ENCODE measurements at regions not wholly inside any gene's neighbourhood (a gene's known extent, or its start where the extent isn't known, plus 50 kb on each side); places are given as distances from the start of the nearest gene placed in this dataset.
"Not testable (repeated sequence)": the region's sequence is repeated elsewhere in the genome, so short reads cannot be mapped to it uniquely, and the experiment has no call there.

- TF ChIP-seq, protein P1, sequence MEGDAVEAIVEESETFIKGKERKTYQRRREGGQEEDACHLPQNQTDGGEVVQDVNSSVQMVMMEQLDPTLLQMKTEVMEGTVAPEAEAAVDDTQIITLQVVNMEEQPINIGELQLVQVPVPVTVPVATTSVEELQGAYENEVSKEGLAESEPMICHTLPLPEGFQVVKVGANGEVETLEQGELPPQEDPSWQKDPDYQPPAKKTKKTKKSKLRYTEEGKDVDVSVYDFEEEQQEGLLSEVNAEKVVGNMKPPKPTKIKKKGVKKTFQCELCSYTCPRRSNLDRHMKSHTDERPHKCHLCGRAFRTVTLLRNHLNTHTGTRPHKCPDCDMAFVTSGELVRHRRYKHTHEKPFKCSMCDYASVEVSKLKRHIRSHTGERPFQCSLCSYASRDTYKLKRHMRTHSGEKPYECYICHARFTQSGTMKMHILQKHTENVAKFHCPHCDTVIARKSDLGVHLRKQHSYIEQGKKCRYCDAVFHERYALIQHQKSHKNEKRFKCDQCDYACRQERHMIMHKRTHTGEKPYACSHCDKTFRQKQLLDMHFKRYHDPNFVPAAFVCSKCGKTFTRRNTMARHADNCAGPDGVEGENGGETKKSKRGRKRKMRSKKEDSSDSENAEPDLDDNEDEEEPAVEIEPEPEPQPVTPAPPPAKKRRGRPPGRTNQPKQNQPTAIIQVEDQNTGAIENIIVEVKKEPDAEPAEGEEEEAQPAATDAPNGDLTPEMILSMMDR (conservative IDR thresholded peaks at IDR 0.05; ENCODE audit: low read depth, low read length): no peak
- no peak for DNase-seq (ENCODE audit: low read depth)
- H3K4me3 ChIP-seq (ENCODE audit: low read depth, low read length): no peak overlapping the region
Measured at GRCh38 chr4:115515772-115516171, 402.4 kb upstream of the NDST4 start.

- no peak overlapping the region for H3K4me3 ChIP-seq (ENCODE audit: low read depth, low read length)
- TF ChIP-seq, protein P1 (conservative IDR thresholded peaks at IDR 0.05; ENCODE audit: low read depth, low read length): no peak
- DNase-seq (ENCODE audit: low read depth): no peak
Measured at GRCh38 chr4:115515366-115515765, 401.9 kb upstream of the NDST4 start.

DNA sequence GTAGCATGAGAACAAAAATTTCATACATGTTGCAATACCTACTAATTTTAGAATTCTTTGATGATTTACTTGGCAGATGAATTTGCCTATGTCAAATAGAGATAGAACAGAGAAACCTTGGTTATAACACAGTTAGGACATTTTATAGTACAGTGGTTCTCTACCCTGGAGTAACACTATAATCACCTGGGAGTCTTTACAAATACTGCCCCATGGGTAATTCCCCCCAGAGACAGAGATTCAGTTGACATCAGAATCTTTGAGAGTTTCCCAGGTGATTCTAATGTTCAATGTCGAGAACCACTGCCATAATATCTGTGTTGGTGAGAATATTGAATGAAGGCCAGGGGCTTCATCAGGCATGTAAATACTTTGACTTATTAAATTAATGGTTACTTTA lies 401.3 kb upstream of the NDST4 start:
- H3K4me3 ChIP-seq (ENCODE audit: low read depth, low read length): no peak overlapping the region
- no peak for DNase-seq (ENCODE audit: low read depth)
- TF ChIP-seq, protein P1 (conservative IDR thresholded peaks at IDR 0.05; ENCODE audit: low read depth, low read length): no peak

DNA sequence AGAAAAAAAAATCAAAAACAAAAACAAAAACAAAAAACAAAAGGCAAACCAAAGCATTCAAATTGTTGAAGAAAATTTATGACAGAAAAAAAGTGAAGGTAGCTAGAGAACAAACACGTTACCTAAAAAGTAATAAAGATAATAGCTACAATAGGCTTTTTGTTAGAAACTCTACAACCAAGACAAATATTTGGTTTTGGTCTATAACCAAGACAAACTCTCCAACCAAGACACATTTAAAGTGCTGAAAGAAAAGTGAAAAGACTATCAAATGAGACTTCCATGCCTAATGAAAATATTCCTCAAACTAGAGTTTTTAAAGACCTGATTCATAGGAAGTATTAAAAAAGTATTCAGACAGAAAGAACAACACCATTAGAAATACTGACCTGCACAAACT lies 391.9 kb upstream of the NDST4 start:
- TF ChIP-seq, protein P1 (conservative IDR thresholded peaks at IDR 0.05; ENCODE audit: low read depth, low read length): no peak
- H3K4me3 ChIP-seq (ENCODE audit: low read depth, low read length): no peak overlapping the region
- no peak for DNase-seq (ENCODE audit: low read depth)

- no peak for DNase-seq (ENCODE audit: low read depth)
- TF ChIP-seq, protein P1 (conservative IDR thresholded peaks at IDR 0.05; ENCODE audit: low read depth, low read length): no peak
- H3K4me3 ChIP-seq (ENCODE audit: low read depth, low read length): no peak overlapping the region
Measured at GRCh38 chr4:115501656-115502055, 388.2 kb upstream of the NDST4 start.

GRCh38 chr4:115493770-115494169 lies 380.4 kb upstream of the NDST4 start:
- DNase-seq (ENCODE audit: low read depth); H3K4me3 ChIP-seq (ENCODE audit: low read depth, low read length): not testable (repeated sequence)

- DNase-seq (ENCODE audit: low read depth): no peak
- TF ChIP-seq, protein P1 (conservative IDR thresholded peaks at IDR 0.05; ENCODE audit: low read depth, low read length): no peak
- no peak overlapping the region for H3K4me3 ChIP-seq (ENCODE audit: low read depth, low read length)
Measured at GRCh38 chr4:115491686-115492085, 378.3 kb upstream of the NDST4 start.

GRCh38 chr4:115489279-115489678 lies 375.9 kb upstream of the NDST4 start:
- H3K4me3 ChIP-seq (ENCODE audit: low read depth, low read length): no peak overlapping the region
- TF ChIP-seq, protein P1 (conservative IDR thresholded peaks at IDR 0.05; ENCODE audit: low read depth, low read length): no peak
- DNase-seq (ENCODE audit: low read depth): no peak
